GM20000 (cell line): ENCODE measurements at regions not wholly inside any gene's neighbourhood (a gene's known extent, or its start where the extent isn't known, plus 50 kb on each side); places are given as distances from the start of the nearest gene placed in this dataset.

ENCODE experiments used
- DNase-seq: peaks from one replicate; pipeline ENCODE4 v3.0.0; 2012; ENCODE audit warnings: low spot score
- TF ChIP-seq, protein P1 (sequence below): IDR thresholded peaks from 2 replicates; pipeline ENCODE4 v1.5.1; 2012; ENCODE audit warnings: mild to moderate bottlenecking, control low read depth; ENCODE audit errors: extremely low read depth, missing control alignments

DNA sequence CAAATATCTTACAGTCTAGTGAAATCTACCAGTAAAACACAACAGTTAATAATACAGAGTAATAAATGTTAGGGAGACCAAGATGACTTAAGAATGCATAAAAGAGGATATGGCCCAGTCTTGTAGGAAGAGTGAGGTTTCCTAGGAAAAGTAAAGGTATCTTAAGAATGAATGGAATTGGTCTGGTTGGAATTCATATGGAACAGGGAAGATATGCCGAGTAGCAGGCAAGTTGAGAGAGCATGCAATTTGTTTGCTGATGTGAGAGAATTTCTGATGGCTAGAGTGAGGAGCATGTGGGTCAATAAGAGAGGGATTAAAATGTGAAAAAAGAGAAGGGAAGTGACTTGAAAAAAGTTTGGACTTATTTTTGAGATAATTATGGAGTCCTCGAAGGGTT, 512.9 kb upstream of the ZEB2 start:
- no peak for DNase-seq
- TF ChIP-seq, protein P1, sequence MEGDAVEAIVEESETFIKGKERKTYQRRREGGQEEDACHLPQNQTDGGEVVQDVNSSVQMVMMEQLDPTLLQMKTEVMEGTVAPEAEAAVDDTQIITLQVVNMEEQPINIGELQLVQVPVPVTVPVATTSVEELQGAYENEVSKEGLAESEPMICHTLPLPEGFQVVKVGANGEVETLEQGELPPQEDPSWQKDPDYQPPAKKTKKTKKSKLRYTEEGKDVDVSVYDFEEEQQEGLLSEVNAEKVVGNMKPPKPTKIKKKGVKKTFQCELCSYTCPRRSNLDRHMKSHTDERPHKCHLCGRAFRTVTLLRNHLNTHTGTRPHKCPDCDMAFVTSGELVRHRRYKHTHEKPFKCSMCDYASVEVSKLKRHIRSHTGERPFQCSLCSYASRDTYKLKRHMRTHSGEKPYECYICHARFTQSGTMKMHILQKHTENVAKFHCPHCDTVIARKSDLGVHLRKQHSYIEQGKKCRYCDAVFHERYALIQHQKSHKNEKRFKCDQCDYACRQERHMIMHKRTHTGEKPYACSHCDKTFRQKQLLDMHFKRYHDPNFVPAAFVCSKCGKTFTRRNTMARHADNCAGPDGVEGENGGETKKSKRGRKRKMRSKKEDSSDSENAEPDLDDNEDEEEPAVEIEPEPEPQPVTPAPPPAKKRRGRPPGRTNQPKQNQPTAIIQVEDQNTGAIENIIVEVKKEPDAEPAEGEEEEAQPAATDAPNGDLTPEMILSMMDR = no peak

DNA sequence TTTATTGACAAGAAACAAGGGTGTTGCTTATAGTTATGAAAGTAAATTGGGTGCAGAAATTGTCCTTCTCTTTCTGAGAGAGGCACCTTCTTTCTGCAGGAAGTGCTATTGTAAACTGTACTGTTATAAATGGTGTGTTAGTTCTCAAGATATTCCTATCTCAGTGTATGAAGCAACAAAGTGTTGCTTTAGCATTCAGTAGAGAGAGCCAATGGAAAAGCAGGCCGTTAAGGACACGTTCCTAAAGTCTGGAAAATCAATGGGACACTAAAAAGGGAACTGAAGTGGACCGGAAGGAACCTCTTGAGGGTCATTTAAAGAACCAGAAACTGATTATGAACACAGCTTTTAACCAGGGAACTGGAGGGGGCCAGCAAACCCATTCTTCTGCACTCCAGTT, 510.0 kb upstream of the ZEB2 start:
- no peak for DNase-seq

DNA sequence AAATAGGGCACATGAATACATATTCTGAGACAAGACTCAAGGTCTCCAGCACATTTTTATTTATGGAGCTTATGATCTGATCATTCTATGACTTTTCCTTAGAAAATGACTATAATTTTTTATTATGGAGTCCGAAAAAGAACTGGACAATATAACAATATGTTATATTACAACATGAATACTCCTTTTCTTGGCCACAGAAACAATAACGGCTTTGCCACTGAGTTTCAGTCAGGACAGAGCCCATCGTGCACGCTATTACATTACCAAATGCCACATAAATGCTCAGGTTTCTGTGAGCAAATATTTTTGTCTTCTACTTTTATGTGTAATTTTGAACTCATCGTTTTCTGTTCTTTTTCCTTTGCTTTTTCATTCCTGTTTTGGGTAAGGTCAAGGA, 509.2 kb upstream of the ZEB2 start:
- TF ChIP-seq, protein P1 = no peak
- no peak for DNase-seq

More for the DNA sequence above, 510.0 kb upstream of the ZEB2 start:
- TF ChIP-seq, protein P1 = no peak

DNA sequence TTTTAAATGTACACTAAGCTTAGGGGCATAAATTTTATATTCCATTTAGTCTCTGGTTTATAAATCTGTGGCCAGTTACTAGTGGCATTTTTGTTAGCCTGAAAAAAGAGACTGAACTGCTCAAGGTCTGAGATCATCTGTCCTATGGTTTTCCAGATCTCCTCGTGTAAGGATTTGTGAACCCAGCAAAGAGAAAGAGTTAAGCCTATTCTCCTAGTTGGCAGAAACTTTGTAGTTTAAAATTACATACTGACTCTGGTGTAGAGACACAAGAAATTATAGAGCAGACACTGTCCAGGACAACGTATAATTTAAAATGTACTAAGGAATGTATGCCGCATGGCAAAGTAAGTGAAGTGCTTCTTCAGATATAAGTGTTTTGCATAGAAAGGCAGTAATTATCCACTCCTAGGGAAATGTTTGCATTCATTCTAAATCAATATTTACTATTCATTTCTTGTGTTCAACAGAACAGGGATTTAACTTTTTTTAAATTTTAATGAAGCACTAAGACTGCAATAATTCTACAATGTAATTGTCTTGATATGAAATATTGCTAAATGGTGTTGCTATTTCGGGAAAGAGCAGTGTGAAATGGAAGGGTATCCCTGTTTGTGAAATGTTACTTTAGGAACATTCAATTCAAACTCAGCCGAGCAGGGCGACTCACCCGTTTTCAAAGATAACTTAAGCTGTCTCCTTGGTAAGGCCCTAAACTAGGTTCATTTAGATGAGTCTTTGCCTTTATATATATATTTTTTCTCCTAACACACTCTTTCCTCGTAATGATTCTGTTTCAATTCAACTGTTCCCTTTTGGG, 508.4 kb upstream of the ZEB2 start:
- DNase-seq = no peak
- TF ChIP-seq, protein P1 = no peak

DNA sequence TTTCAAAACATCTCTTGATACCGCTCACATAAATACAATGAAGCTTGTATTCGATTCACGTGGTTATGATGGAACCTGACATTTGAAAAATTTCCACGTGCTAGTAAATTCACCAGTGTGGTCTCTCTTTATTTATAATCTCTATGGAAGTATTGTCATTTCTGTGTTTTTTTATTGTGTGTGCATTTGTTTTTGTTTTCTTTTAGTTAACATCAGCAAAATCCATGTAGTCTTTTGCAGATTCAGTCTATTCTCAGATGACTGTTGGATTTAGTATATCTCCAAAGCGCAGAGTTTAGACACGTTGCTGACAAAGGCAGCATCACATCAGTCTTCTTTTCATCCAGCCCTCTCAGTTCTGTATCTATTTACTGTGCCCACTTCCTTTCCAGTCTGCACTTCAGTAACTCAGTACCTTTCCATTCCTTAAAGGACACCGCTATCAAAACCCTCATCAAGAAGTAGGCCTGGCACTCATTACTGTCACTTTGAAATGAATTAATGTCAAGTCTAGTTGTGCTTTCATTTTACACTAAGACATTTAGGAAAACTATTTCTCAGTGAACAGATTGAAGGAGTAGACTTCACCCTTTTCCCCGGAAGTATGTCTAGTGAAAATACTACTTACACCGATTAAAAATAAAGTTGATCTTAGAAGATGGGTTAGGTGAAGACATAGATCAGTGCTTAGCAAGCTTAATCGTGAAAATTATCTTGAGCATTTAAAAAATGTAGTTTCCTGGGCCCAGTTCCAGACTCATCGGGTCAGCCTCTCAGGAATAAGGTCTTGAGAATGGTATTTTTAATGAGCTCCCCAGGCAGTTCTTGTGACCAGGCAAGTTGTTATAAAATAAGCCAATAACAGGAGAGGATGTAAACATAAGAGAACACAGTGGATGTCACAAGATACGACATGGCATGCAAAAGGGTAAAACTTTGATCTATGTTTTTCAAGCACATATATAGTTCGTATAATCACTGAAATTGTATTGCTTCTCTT, 506.8 kb upstream of the ZEB2 start:
- DNase-seq = no peak
- TF ChIP-seq, protein P1 = no peak

DNA sequence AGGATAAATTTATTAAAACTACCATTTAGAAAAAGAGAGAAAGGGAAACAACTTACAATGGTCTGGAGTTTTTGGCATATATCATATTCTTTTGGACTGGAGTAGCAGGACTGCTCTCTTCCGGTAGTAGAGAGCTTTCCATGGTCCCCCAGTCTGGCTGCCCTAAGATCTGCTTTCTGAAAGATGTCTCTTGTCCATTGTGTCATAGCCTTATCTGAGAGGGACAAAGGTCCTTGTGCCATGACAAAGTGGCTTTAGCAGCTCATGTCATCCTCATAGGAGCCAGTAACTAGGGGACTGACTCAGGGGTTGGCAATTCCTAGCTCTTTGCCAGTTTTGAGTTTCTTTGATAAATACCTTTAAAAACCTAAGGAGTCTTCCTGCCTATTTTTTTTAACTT, 505.5 kb upstream of the ZEB2 start:
- TF ChIP-seq, protein P1 = no peak
- DNase-seq = no peak
